Erythroblast (primary cell): ENCODE measurements at regions not wholly inside any gene's neighbourhood (a gene's known extent, or its start where the extent isn't known, plus 50 kb on each side); places are given as distances from the start of the nearest gene placed in this dataset.

Source experiments
- GATA1 ChIP-seq: IDR thresholded peaks from 2 replicates; pipeline ENCODE4 v1.6.1; 2011; ENCODE audit warnings: low read depth, mild to moderate bottlenecking, control low read depth, low read length, moderate library complexity
- POLR2A ChIP-seq: IDR thresholded peaks from 2 replicates; pipeline ENCODE4 v1.6.1; 2011; ENCODE audit warnings: mild to moderate bottlenecking, low read length

GRCh38 chr16:5693426-5693825 is 595.8 kb upstream of the EEF2KMT start:
- TF ChIP-seq POLR2A: no peak
- no peak for TF ChIP-seq GATA1
